ENCODE measurements at regions not wholly inside any gene's neighbourhood (a gene's known extent, or its start where the extent isn't known, plus 50 kb on each side); places are given as distances from the start of the nearest gene placed in this dataset.
A peak's percentile ranks its signal among the peaks of the same experiment; 100 is the strongest.

DNA sequence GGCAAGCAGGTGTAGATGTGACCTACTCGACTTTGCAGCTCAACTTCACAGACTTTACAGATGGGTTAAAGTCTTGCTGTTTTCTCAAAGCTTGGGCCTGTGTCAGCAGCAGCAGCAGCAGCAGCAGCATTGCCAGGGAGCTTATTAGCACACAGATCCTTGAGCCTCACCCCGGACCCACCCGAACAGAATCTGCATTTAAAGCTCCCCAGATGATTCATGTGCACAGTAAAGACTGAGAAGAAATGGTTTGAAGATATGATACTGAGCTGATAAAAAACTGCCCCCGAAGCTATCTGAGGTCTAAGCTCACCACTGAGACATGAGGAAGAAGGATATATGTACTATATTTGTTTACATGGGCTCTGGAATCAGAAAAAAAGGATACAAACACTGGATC is 231.7 kb downstream of the ARPP21 start:
- no peaks in the 10 kb centered on the region for H3K4me1 ChIP-seq
- Mint-ChIP-seq H3K27me3 (ENCODE audit: insufficient read depth, unreplicated experiment) (no peaks in the 10 kb centered on the region), H3K27ac (ENCODE audit: unreplicated experiment) (no peak overlapping the region), H3K4me1 (ENCODE audit: low read depth, unreplicated experiment) (no peaks in the 10 kb centered on the region), H3K4me3 (ENCODE audit: unreplicated experiment) (no peak overlapping the region), H3K9me3 (ENCODE audit: unreplicated experiment) (no peaks in the 10 kb centered on the region), H3K36me3 (ENCODE audit: insufficient read depth, unreplicated experiment) (peaks cover 4% of the 10 kb centered on the region)
- BruUV-seq (replicated peaks) = no TSS peak
- ChIA-PET CTCF (no interaction called here), POLR2A (no interaction called here)
- no peaks in the 10 kb centered on the region for H3K36me3 ChIP-seq (ENCODE audit: control insufficient read depth, insufficient read depth, low read length)
- intact Hi-C loops (cut with micrococcal nuclease; ENCODE audit: unreplicated experiment) = no loop called here
- no peak for DNase-seq
- H3K9me3 ChIP-seq = no peaks in the 10 kb centered on the region
- H3K4me3 ChIP-seq (ENCODE audit: low read depth, low read length) = no peak overlapping the region
- TF ChIP-seq, protein P1, sequence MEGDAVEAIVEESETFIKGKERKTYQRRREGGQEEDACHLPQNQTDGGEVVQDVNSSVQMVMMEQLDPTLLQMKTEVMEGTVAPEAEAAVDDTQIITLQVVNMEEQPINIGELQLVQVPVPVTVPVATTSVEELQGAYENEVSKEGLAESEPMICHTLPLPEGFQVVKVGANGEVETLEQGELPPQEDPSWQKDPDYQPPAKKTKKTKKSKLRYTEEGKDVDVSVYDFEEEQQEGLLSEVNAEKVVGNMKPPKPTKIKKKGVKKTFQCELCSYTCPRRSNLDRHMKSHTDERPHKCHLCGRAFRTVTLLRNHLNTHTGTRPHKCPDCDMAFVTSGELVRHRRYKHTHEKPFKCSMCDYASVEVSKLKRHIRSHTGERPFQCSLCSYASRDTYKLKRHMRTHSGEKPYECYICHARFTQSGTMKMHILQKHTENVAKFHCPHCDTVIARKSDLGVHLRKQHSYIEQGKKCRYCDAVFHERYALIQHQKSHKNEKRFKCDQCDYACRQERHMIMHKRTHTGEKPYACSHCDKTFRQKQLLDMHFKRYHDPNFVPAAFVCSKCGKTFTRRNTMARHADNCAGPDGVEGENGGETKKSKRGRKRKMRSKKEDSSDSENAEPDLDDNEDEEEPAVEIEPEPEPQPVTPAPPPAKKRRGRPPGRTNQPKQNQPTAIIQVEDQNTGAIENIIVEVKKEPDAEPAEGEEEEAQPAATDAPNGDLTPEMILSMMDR (IDR thresholded peaks at IDR 0.05; ENCODE audit: insufficient read depth in 1 of 2, low read depth in 1 of 2, low read length in 1 of 2, severe bottlenecking in 1 of 2, unreplicated experiment in 1 of 2) = no peak
- H3K27me3 ChIP-seq (replicated peaks; ENCODE audit: control insufficient read depth, insufficient read depth, low read length) = no peaks in the 10 kb centered on the region

DNA sequence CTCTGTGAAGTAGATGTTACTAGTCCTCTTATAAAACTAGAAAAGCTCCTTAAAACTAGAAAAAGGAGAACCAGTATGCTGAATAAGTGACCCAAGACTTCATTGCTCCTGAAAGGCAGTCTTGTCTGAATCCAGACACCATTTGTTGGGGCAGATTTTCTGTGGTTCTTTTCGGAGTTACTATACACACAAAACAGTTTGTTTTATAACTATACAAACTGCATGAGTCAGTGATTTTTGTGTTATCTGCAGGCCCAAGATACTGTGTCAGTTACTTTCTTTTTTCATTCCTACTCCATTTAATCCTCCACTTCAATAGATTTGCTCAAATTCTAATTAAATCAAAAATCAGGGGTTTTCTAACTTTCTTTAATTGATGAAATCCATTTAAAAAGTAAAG is 244.6 kb downstream of the ARPP21 start:
- Mint-ChIP-seq H3K27ac (ENCODE audit: unreplicated experiment) (peak overlapping the region; percentile 29), H3K4me3 (ENCODE audit: unreplicated experiment) (no peak overlapping the region), H3K27me3 (ENCODE audit: insufficient read depth, unreplicated experiment) (no peaks in the 10 kb centered on the region), H3K4me1 (ENCODE audit: low read depth, unreplicated experiment) (peaks cover 15% of the 10 kb centered on the region), H3K36me3 (ENCODE audit: insufficient read depth, unreplicated experiment) (peaks cover 9% of the 10 kb centered on the region), H3K9me3 (ENCODE audit: unreplicated experiment) (peaks cover 42% of the 10 kb centered on the region)
- ChIA-PET POLR2A (no interaction called here), CTCF (no interaction called here)
- DNase-seq = no peak
- Histone ChIP-seq H3K4me1 (peaks cover 10% of the 10 kb centered on the region; the same call in 1 of the 2 replicates), H3K4me3 (ENCODE audit: low read depth, low read length) (no peak overlapping the region), H3K9me3 (no peaks in the 10 kb centered on the region; the same call in 1 of the 2 replicates), H3K27me3 (replicated peaks; ENCODE audit: control insufficient read depth, insufficient read depth, low read length) (no peaks in the 10 kb centered on the region), H3K36me3 (ENCODE audit: control insufficient read depth, insufficient read depth, low read length) (no peaks in the 10 kb centered on the region)
- intact Hi-C loops (cut with micrococcal nuclease; ENCODE audit: unreplicated experiment) = no loop called here
- TF ChIP-seq, protein P1 (IDR thresholded peaks at IDR 0.05; ENCODE audit: insufficient read depth in 1 of 2, low read depth in 1 of 2, low read length in 1 of 2, severe bottlenecking in 1 of 2, unreplicated experiment in 1 of 2) = no peak
- BruUV-seq (replicated peaks) = no TSS peak

DNA sequence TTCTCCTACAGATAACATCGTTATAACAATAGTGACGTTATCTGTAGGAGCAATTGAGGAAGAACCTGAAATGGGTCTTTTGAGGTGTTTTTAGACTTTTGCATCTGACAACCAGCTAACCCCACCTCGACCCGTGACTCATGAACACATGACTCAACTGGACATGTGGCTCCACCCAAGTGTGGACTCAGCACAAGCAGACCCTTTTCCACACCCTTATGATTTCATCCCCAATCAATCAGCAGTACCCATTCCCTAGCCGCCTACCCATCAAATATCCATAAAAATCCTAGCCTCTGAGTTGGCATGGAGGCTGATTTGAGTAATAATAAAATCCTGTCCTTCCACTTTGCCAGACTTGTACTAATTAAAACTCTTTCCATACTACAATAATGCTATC is 255.4 kb downstream of the ARPP21 start:
- Mint-ChIP-seq H3K36me3 (ENCODE audit: insufficient read depth, unreplicated experiment) (no peaks in the 10 kb centered on the region), H3K9me3 (ENCODE audit: unreplicated experiment) (peaks cover 30% of the 10 kb centered on the region), H3K27me3 (ENCODE audit: insufficient read depth, unreplicated experiment) (no peaks in the 10 kb centered on the region), H3K4me3 (ENCODE audit: unreplicated experiment) (no peak overlapping the region), H3K27ac (ENCODE audit: unreplicated experiment) (no peak overlapping the region), H3K4me1 (ENCODE audit: low read depth, unreplicated experiment) (no peaks in the 10 kb centered on the region)
- peaks cover 3% of the 10 kb centered on the region; the same call in 1 of the 2 replicates for H3K9me3 ChIP-seq
- no peak for DNase-seq
- no peaks in the 10 kb centered on the region for H3K36me3 ChIP-seq (ENCODE audit: control insufficient read depth, insufficient read depth, low read length)
- intact Hi-C loops (cut with micrococcal nuclease; ENCODE audit: unreplicated experiment) = no loop called here
- H3K4me1 ChIP-seq = peaks cover 10% of the 10 kb centered on the region
- CTCF ChIA-PET = no interaction called here
- TF ChIP-seq, protein P1 (IDR thresholded peaks at IDR 0.05; ENCODE audit: insufficient read depth in 1 of 2, low read depth in 1 of 2, low read length in 1 of 2, severe bottlenecking in 1 of 2, unreplicated experiment in 1 of 2) = no peak
- H3K4me3 ChIP-seq (ENCODE audit: low read depth, low read length) = no peak overlapping the region
- POLR2A ChIA-PET = no interaction called here
- H3K27me3 ChIP-seq (replicated peaks; ENCODE audit: control insufficient read depth, insufficient read depth, low read length) = no peaks in the 10 kb centered on the region
- BruUV-seq (replicated peaks) = no TSS peak

Measured in Caco-2 (cell line).